ENCODE measurements at regions not wholly inside any gene's neighbourhood (a gene's known extent, or its start where the extent isn't known, plus 50 kb on each side); places are given as distances from the start of the nearest gene placed in this dataset.

DNA sequence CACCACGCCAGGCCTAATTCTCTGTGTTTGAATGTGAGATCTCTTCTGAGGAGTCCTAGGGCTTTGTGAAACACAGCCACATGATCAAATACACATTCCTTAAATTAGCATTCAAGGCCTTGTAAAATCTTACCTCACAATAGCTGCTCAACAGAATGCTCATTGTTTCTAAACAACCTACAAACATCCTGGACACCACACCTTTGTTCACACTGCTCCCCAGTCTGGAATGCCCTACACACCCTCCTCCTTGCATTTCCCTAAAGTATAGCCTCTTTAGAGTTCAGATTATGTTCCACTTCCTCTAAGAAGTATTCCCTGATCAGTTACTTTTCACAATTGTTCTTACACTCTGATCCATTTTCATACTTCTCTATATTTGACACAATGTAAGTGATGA, 110.6 kb downstream of the AGTR2 start:
- Histone ChIP-seq H3K4me3 (ENCODE audit: low read length in 3 of 3) (no peak overlapping the region), H3K9ac (ENCODE audit: low read length in 3 of 3) (no peak overlapping the region), H3K36me3 (ENCODE audit: control insufficient read depth in 2 of 3, insufficient read depth in 3 of 3, low read length in 3 of 3) (no peaks in the 10 kb centered on the region), H3K9me3 (ENCODE audit: control insufficient read depth in 2 of 3, insufficient read depth in 1 of 3, low read length in 3 of 3) (no peaks in the 10 kb centered on the region), H3K4me1 (ENCODE audit: control insufficient read depth in 2 of 3, insufficient read depth in 2 of 3, low read depth in 1 of 3, low read length in 3 of 3) (no peaks in the 10 kb centered on the region), H3K27ac (ENCODE audit: low read depth in 2 of 2, low read length in 2 of 2) (no peak overlapping the region), H3K27me3 (ENCODE audit: control insufficient read depth, insufficient read depth, low read length) (no peaks in the 10 kb centered on the region)
- DNase-seq = no peak
- intact Hi-C loops (cut with DNase I) = no loop called here
- TF ChIP-seq, protein P1, sequence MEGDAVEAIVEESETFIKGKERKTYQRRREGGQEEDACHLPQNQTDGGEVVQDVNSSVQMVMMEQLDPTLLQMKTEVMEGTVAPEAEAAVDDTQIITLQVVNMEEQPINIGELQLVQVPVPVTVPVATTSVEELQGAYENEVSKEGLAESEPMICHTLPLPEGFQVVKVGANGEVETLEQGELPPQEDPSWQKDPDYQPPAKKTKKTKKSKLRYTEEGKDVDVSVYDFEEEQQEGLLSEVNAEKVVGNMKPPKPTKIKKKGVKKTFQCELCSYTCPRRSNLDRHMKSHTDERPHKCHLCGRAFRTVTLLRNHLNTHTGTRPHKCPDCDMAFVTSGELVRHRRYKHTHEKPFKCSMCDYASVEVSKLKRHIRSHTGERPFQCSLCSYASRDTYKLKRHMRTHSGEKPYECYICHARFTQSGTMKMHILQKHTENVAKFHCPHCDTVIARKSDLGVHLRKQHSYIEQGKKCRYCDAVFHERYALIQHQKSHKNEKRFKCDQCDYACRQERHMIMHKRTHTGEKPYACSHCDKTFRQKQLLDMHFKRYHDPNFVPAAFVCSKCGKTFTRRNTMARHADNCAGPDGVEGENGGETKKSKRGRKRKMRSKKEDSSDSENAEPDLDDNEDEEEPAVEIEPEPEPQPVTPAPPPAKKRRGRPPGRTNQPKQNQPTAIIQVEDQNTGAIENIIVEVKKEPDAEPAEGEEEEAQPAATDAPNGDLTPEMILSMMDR (IDR thresholded peaks at IDR 0.05; ENCODE audit: borderline replicate concordance, extremely low read depth, insufficient read depth) = no peak
- FAIRE-seq = no peak

DNA sequence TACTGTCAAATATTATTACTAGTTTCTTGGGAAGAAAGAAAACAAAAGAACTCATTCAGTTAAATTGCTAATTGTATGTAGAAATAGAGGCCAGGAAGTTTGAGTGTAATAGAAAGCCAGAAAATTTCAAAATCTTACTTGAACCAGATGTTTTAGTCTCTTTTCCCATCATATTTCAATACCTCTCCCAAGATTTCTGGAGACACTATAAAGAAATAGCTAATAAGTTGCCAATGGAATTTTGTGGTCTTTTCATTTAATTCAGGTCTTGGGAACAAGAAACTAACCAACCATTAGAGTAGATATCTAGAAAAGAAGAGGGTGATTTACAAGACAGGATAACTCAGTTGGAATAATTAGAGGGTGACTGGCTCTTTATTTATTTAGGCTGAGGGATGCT, 112.2 kb downstream of the AGTR2 start:
- Histone ChIP-seq H3K27ac (ENCODE audit: low read depth in 2 of 2, low read length in 2 of 2) (no peak overlapping the region), H3K9me3 (ENCODE audit: control insufficient read depth in 2 of 3, insufficient read depth in 1 of 3, low read length in 3 of 3) (no peaks in the 10 kb centered on the region), H3K4me1 (ENCODE audit: control insufficient read depth in 2 of 3, insufficient read depth in 2 of 3, low read depth in 1 of 3, low read length in 3 of 3) (no peaks in the 10 kb centered on the region), H3K9ac (ENCODE audit: low read length in 3 of 3) (no peak overlapping the region), H3K4me3 (ENCODE audit: low read length in 3 of 3) (no peak overlapping the region), H3K36me3 (ENCODE audit: control insufficient read depth in 2 of 3, insufficient read depth in 3 of 3, low read length in 3 of 3) (no peaks in the 10 kb centered on the region), H3K27me3 (ENCODE audit: control insufficient read depth, insufficient read depth, low read length) (no peaks in the 10 kb centered on the region)
- intact Hi-C loops (cut with DNase I) = no loop called here
- TF ChIP-seq, protein P1 (IDR thresholded peaks at IDR 0.05; ENCODE audit: borderline replicate concordance, extremely low read depth, insufficient read depth) = no peak
- FAIRE-seq (no peak), DNase-seq (peak in 1 of 5 donors; percentile 8)

DNA sequence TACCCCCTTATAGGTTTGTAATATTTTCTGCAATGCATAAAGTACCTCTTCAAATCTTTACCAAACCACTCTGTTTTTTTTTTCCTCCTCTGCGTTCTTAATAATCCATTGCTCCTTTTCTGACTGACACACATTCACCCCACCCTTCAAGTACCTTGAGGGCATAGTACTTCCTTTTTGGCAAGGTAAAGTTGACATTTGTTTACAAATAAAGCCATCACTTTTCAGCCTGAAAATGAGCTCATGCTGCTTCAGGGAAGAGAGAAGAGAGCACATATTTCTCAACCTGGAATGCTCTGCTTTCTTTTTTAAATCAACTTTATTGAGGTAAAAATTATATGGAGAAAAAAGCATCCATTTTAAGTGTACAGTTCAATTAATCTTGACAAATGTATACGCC, 113.9 kb downstream of the AGTR2 start:
- Histone ChIP-seq H3K27me3 (ENCODE audit: control insufficient read depth, insufficient read depth, low read length) (no peaks in the 10 kb centered on the region), H3K4me1 (ENCODE audit: control insufficient read depth in 2 of 3, insufficient read depth in 2 of 3, low read depth in 1 of 3, low read length in 3 of 3) (no peaks in the 10 kb centered on the region), H3K4me3 (ENCODE audit: low read length in 3 of 3) (no peak overlapping the region), H3K36me3 (ENCODE audit: control insufficient read depth in 2 of 3, insufficient read depth in 3 of 3, low read length in 3 of 3) (no peaks in the 10 kb centered on the region), H3K9ac (ENCODE audit: low read length in 3 of 3) (no peak overlapping the region), H3K27ac (ENCODE audit: low read depth in 2 of 2, low read length in 2 of 2) (no peak overlapping the region), H3K9me3 (ENCODE audit: control insufficient read depth in 2 of 3, insufficient read depth in 1 of 3, low read length in 3 of 3) (no peaks in the 10 kb centered on the region)
- intact Hi-C loops (cut with DNase I) = no loop called here
- DNase-seq (no peak), FAIRE-seq (no peak)
- TF ChIP-seq, protein P1 (IDR thresholded peaks at IDR 0.05; ENCODE audit: borderline replicate concordance, extremely low read depth, insufficient read depth) = no peak

DNA sequence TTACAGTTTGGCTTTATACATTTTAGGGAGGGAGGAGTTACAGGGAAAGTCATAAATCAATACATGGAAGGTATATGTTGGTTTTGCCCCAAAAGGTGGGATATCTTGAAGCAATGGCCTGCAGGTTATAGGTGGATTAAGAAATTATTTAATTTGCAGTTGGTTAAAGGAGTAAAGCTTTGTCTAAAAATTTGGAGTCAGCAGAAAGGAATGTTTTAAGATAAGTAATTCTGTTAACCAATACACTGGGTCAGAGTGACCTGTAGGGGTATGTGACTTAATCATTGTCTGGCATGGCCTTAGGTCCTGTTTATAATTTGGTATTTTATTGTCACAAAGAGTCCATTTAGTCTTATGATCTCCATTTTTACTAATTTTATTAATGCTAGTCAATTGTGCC, 115.0 kb downstream of the AGTR2 start:
- H3K27me3 ChIP-seq (ENCODE audit: control insufficient read depth, insufficient read depth, low read length) = no peaks in the 10 kb centered on the region
- H3K27ac ChIP-seq (ENCODE audit: low read depth in 2 of 2, low read length in 2 of 2) = no peak overlapping the region
- H3K9me3 ChIP-seq (ENCODE audit: control insufficient read depth in 2 of 3, insufficient read depth in 1 of 3, low read length in 3 of 3) = no peaks in the 10 kb centered on the region
- H3K9ac ChIP-seq (ENCODE audit: low read length in 3 of 3) = no peak overlapping the region
- FAIRE-seq (no peak), DNase-seq (no peak)
- H3K4me1 ChIP-seq (ENCODE audit: control insufficient read depth in 2 of 3, insufficient read depth in 2 of 3, low read depth in 1 of 3, low read length in 3 of 3) = no peaks in the 10 kb centered on the region
- TF ChIP-seq, protein P1 (IDR thresholded peaks at IDR 0.05; ENCODE audit: borderline replicate concordance, extremely low read depth, insufficient read depth) = no peak
- H3K4me3 ChIP-seq (ENCODE audit: low read length in 3 of 3) = no peak overlapping the region
- H3K36me3 ChIP-seq (ENCODE audit: control insufficient read depth in 2 of 3, insufficient read depth in 3 of 3, low read length in 3 of 3) = no peaks in the 10 kb centered on the region
- intact Hi-C loops (cut with DNase I) = no loop called here
